ENCODE measurements at regions not wholly inside any gene's neighbourhood (a gene's known extent, or its start where the extent isn't known, plus 50 kb on each side); places are given as distances from the start of the nearest gene placed in this dataset.

- CTCF ChIA-PET: no interaction called here
- Histone ChIP-seq H3K9me3 (replicated peaks; ENCODE audit: control insufficient read depth, insufficient read depth, low read length) (no peaks in the 10 kb centered on the region), H3K4me3 (replicated peaks in 1 of 3; ENCODE audit: insufficient read depth in 1 of 3, low read depth in 1 of 3, low read length in 3 of 3) (no peak overlapping the region), H4K20me1 (replicated peaks; ENCODE audit: control insufficient read depth, extremely low read depth, insufficient read depth, low read length) (no peaks in the 10 kb centered on the region), H3K27ac (ENCODE audit: insufficient read depth, low read depth, low read length) (no peak overlapping the region), H3K9ac (replicated peaks; ENCODE audit: extremely low read depth, insufficient read depth, low read length) (no peak overlapping the region), H3K4me2 (ENCODE audit: insufficient read depth, low read length) (no peak overlapping the region), H3K79me2 (ENCODE audit: control insufficient read depth, insufficient read depth, low read length) (no peaks in the 10 kb centered on the region), H3K4me1 (ENCODE audit: control insufficient read depth, extremely low read depth, insufficient read depth, low read length) (no peaks in the 10 kb centered on the region), H3K27me3 (ENCODE audit: control insufficient read depth in 2 of 2, insufficient read depth in 2 of 2, low read length in 2 of 2) (no peaks in the 10 kb centered on the region), H2AFZ (ENCODE audit: low read depth, low read length) (no peak overlapping the region), H3K9me1 (replicated peaks; ENCODE audit: control insufficient read depth, extremely low read depth, insufficient read depth, low read length) (no peaks in the 10 kb centered on the region), H3K36me3 (ENCODE audit: control insufficient read depth in 2 of 2, extremely low read depth in 1 of 2, insufficient read depth in 2 of 2, low read length in 2 of 2) (no peaks in the 10 kb centered on the region)
- DNase-seq (ENCODE audit: low read depth, low spot score) (no peak), FAIRE-seq (no peak)
- POLR2A ChIA-PET: no interaction called here
- intact Hi-C loops (cut with micrococcal nuclease) (no loop called here), dilution Hi-C loops (cut with MboI; ENCODE audit: extremely low pct_ligation_motif_present, low sequenced_read_pairs) (no loop called here)
- no peak for TF ChIP-seq CTCF (IDR thresholded peaks at IDR 0.05; ENCODE audit: extremely low read depth in 1 of 2, insufficient read depth in 1 of 2, low read depth in 1 of 2, low read length in 2 of 2)
- TF ChIP-seq POLR2A (IDR thresholded peaks at IDR 0.05; ENCODE audit: low read depth, low read length): no peak
- no peak for TF ChIP-seq JUN (IDR thresholded peaks at IDR 0.05; ENCODE audit: borderline replicate concordance, insufficient read depth, insufficient read length, low read depth)
- no peak for TF ChIP-seq POLR2AphosphoS5 (IDR thresholded peaks at IDR 0.05; ENCODE audit: insufficient read depth, low read depth, low read length)
- no peak for TF ChIP-seq FOS (IDR thresholded peaks at IDR 0.05; ENCODE audit: borderline replicate concordance, insufficient read depth, low read length)
- no peak for TF ChIP-seq EZH2 (IDR thresholded peaks at IDR 0.05; ENCODE audit: borderline replicate concordance, low read depth, low read length, severe bottlenecking)
- no peak for TF ChIP-seq MYC (IDR thresholded peaks at IDR 0.05; ENCODE audit: low read depth, low read length)
- TF ChIP-seq GATA2 (IDR thresholded peaks at IDR 0.05; ENCODE audit: insufficient read depth, insufficient read length, low read depth, low read length): no peak
- no peak for TF ChIP-seq MAX (IDR thresholded peaks at IDR 0.05; ENCODE audit: insufficient read depth, insufficient read length)
- no TSS peak for BruUV-seq (replicated peaks)
These were observed 96.3 kb upstream of the DRD2 start for GRCh38 chr11:113571531-113571930.

All from endothelial cell of umbilical vein (primary cell).